Heart right ventricle (tissue), 16 donors: ENCODE measurements at regions not wholly inside any gene's neighbourhood (a gene's known extent, or its start where the extent isn't known, plus 50 kb on each side); places are given as distances from the start of the nearest gene placed in this dataset.
"Not testable (repeated sequence)": the region's sequence is repeated elsewhere in the genome, so short reads cannot be mapped to it uniquely, and the experiment has no call there.

Experiments
- ATAC-seq, 8 donors: fragments of 200-7000 bp; cut with Tn5 transposase; one replicate each; pipeline ENCODE4 v1.9.1; 2020; ENCODE audit warnings: mild to moderate bottlenecking in 8 of 8, moderate library complexity in 8 of 8, moderate number of reproducible peaks in 1 of 8
- DNase-seq, 2 donors: peaks; one replicate each; pipeline ENCODE4 v3.0.0-alpha.2; 2020
- H3K27ac ChIP-seq, 10 donors: fragments of 200-600 bp; sonication (generic) in 2 of 10; one replicate each; pipeline versions ENCODE4 v1.5.0 to v1.8.0; 2020 to 2022; ENCODE audit warnings: mild to moderate bottlenecking in 3 of 10
- H3K27me3 ChIP-seq, 7 donors: fragments of 200-600 bp; one replicate each; pipeline ENCODE4 v1.8.0; 2021 to 2022; ENCODE audit warnings: mild to moderate bottlenecking in 2 of 7
- H3K36me3 ChIP-seq, 9 donors: fragments of 200-600 bp; sonication (generic) in 1 of 9; one replicate each; pipeline versions ENCODE4 v1.5.0 to v1.8.0; 2020 to 2022; ENCODE audit warnings: mild to moderate bottlenecking in 2 of 9
- H3K4me1 ChIP-seq, 9 donors: fragments of 200-600 bp; sonication (generic) in 1 of 9; one replicate each; pipeline versions ENCODE4 v1.5.0 to v1.8.0; 2020 to 2022; ENCODE audit warnings: mild to moderate bottlenecking in 4 of 9
- H3K4me3 ChIP-seq, 10 donors: fragments of 200-600 bp; sonication (generic) in 2 of 10; one replicate each; pipeline versions ENCODE4 v1.5.0 to v1.8.0; 2020 to 2022; ENCODE audit warnings: mild to moderate bottlenecking in 7 of 10, moderate library complexity in 2 of 10
- H3K9me3 ChIP-seq, 11 donors: fragments of 200-600 bp in 10 of 11; sonication (generic) in 2 of 11; one replicate each; pipeline versions ENCODE4 v1.5.0 to v1.8.0; 2013 to 2022; ENCODE audit warnings: mild to moderate bottlenecking in 2 of 11, control low read depth in 1 of 11, moderate library complexity in 1 of 11
- CTCF ChIP-seq, 9 donors: fragments of 200-600 bp; sonication (generic) in 2 of 9; IDR thresholded peaks; one replicate each; pipeline versions ENCODE4 v1.5.0 to v1.8.0; 2021 to 2022; ENCODE audit warnings: antibody characterized with exemption in 9 of 9, mild to moderate bottlenecking in 5 of 9, moderate library complexity in 1 of 9
- WGBS, 2 donors: extraction: QIAGEN DNeasy Blood & Tissue Kit; methylation state at CpG; one replicate each; pipeline ENCODE4 v1.1.7; 2013; ENCODE audit warnings: inconsistent platforms in 1 of 2; 5-methylcytosine and 5-hydroxymethylcytosine counted together
- intact Hi-C, 10 donors: fragments of 100-400 bp; cut with DNase I; formaldehyde crosslinking; loops; one replicate each; pipeline versions ENCODE4 v1.11.1 to v1.14.2; 2022
- donor health status: Arrhythmogenic right ventricular cardiomyopathy.
- donor health status: ischemic (EF 13 %, LVEDD 7.1; RV severe dilation, severe dysfunction).
- donor health status: healthy with polysubstance abuse.
- donor health status: DM: no; HTN: yes; CAD: no.
- donor health status: DM: no; HTN: no; CAD: no.
- donor health status: ischemic (EF 25% LVEDD 6.9; RV normal size, moderate dysfunction).
- donor health status: ischemic (EF 25% LVEDD 5.7; RV mildly dilated, moderate dysfunction).
- donor health status: healthy.
- donor health status: DM: yes; HTN: yes; CAD: no.
- donor health status: Ischemic cardiomyopathy.
- donor health status: ischemic (EF 35%, LVEDD 5.7; RV mildly dilated, moderate dysfunction).
- donor health status: nonischemic (EF 11% LVEDD 7.7; RV severe dilation, severe dysfunction).
- donor health status: DM: yes; HTN: yes; CAD: no.
- donor health status: PGD.
- donor health status: ischemic (EF 29% LVEDD 5.4; RV normal size, mild dysfunction).
- donor health status: nonischemic (EF 23%, LVEDD 6.1; RV moderate dilation, normal function).

GRCh38 chr9:126183266-126183665 is 143.4 kb upstream of the MVB12B start:
- H3K27me3 ChIP-seq, result peaks cover 0 to 62% (median 25%) of the 10 kb centered on the region in 7 donors
- no peak for TF ChIP-seq CTCF (IDR thresholded peaks at IDR 0.05)
- no peak overlapping the region for H3K4me3 ChIP-seq
- H3K36me3 ChIP-seq, result no peaks in the 10 kb centered on the region
- 71 to 75% methylated on average over 10 of the region's 10 CpGs for WGBS, 2 donors
- ATAC-seq, result no peak
- intact Hi-C loops, result no loop called here
- DNase-seq, result no peak
- H3K27ac ChIP-seq, result no peak overlapping the region
- H3K9me3 ChIP-seq, result peaks cover 0 to 27% (median 3%) of the 10 kb centered on the region in 11 donors
- no peaks in the 10 kb centered on the region for H3K4me1 ChIP-seq

- H3K9me3 ChIP-seq, ATAC-seq, DNase-seq, H3K4me3 ChIP-seq, intact Hi-C loops, H3K4me1 ChIP-seq, H3K27ac ChIP-seq, H3K36me3 ChIP-seq: not testable (repeated sequence)
- 84 to 91% methylated on average over 2 of the region's 2 CpGs for WGBS, 2 donors
- peaks cover 0 to 17% (median 5%) of the 10 kb centered on the region in 7 donors for H3K27me3 ChIP-seq
Observed at GRCh38 chr9:126190994-126191393, 135.6 kb upstream of the MVB12B start.

- Histone ChIP-seq H3K36me3 (no peaks in the 10 kb centered on the region), H3K27ac (no peak overlapping the region), H3K27me3 (peaks cover 0 to 40% (median 7%) of the 10 kb centered on the region in 7 donors), H3K4me1 (no peaks in the 10 kb centered on the region), H3K9me3 (peaks cover 0 to 19% (median 2%) of the 10 kb centered on the region in 11 donors), H3K4me3 (no peak overlapping the region)
- DNase-seq, result no peak
- TF ChIP-seq CTCF (IDR thresholded peaks at IDR 0.05), result no peak
- 60 to 65% methylated on average over 4 of the region's 4 CpGs for WGBS, 2 donors
- intact Hi-C loops, result no loop called here
- ATAC-seq, result no peak
Observed at GRCh38 chr9:126198854-126199253, 127.8 kb upstream of the MVB12B start.

GRCh38 chr9:126203313-126203712 is 123.3 kb upstream of the MVB12B start:
- H3K27me3 ChIP-seq, result peaks cover 0 to 34% (median 7%) of the 10 kb centered on the region in 7 donors
- H3K4me3 ChIP-seq, result no peak overlapping the region
- 91 to 94% methylated on average over 5 of the region's 5 CpGs for WGBS, 2 donors
- peaks cover 0 to 6% (median 0%) of the 10 kb centered on the region in 9 donors for H3K4me1 ChIP-seq
- H3K27ac ChIP-seq, result no peak overlapping the region
- H3K36me3 ChIP-seq, result no peaks in the 10 kb centered on the region
- ATAC-seq, result no peak
- DNase-seq, result no peak
- H3K9me3 ChIP-seq, result peaks cover 0 to 19% (median 2%) of the 10 kb centered on the region in 11 donors
- TF ChIP-seq CTCF (IDR thresholded peaks at IDR 0.05), result no peak
- intact Hi-C loops, result no loop called here

GRCh38 chr9:126204197-126204596 is 122.4 kb upstream of the MVB12B start:
- peaks cover 0 to 6% (median 0%) of the 10 kb centered on the region in 9 donors for H3K4me1 ChIP-seq

More at GRCh38 chr9:126204197-126204596, 122.4 kb upstream of the MVB12B start:
- no peak for TF ChIP-seq CTCF (IDR thresholded peaks at IDR 0.05)
- DNase-seq, result no peak
- no peaks in the 10 kb centered on the region for H3K36me3 ChIP-seq
- H3K9me3 ChIP-seq, result peaks cover 0 to 19% (median 2%) of the 10 kb centered on the region in 11 donors
- H3K27ac ChIP-seq, result no peak overlapping the region
- 93% methylated on average over 5 of the region's 5 CpGs for WGBS, 2 donors
- no peak overlapping the region for H3K4me3 ChIP-seq
- H3K27me3 ChIP-seq, result peaks cover 0 to 33% (median 2%) of the 10 kb centered on the region in 7 donors
- intact Hi-C loops, result no loop called here
- ATAC-seq, result peak in 1 of 8 donors; percentile 53
